H9 (cell line): ENCODE measurements at regions not wholly inside any gene's neighbourhood (a gene's known extent, or its start where the extent isn't known, plus 50 kb on each side); places are given as distances from the start of the nearest gene placed in this dataset.

Experiments used
- DNase-seq: peaks from one replicate; pipeline ENCODE4 v3.0.0-alpha.2; 2017
- H2AFZ ChIP-seq: one replicate; pipeline ENCODE4 v1.6.1; 2013; ENCODE audit warnings: mild to moderate bottlenecking, low read length, control low read depth, moderate library complexity
- H2AK5ac ChIP-seq: 2 replicates; pipeline ENCODE4 v1.6.1; 2013; ENCODE audit warnings: low read length, control low read depth, mixed read lengths; ENCODE audit not compliant: insufficient read length
- H2BK120ac ChIP-seq: one replicate; pipeline ENCODE4 v1.6.1; 2013; ENCODE audit warnings: low read depth, mild to moderate bottlenecking, low read length, control low read depth, inconsistent platforms; ENCODE audit not compliant: poor library complexity, severe bottlenecking
- H2BK12ac ChIP-seq: 2 replicates; pipeline ENCODE4 v1.6.1; 2013; ENCODE audit warnings: low read length, control low read depth, mixed read lengths, low read depth; ENCODE audit not compliant: insufficient read length
- H2BK15ac ChIP-seq: 2 replicates; pipeline ENCODE4 v1.6.1; 2013; ENCODE audit warnings: low read depth, low read length, control low read depth
- H2BK20ac ChIP-seq: one replicate; pipeline ENCODE4 v1.6.1; 2013; ENCODE audit warnings: low read depth, mild to moderate bottlenecking, low read length, control low read depth, inconsistent platforms; ENCODE audit not compliant: poor library complexity, severe bottlenecking
- H2BK5ac ChIP-seq: 2 replicates; pipeline ENCODE4 v1.6.1; 2013; ENCODE audit warnings: low read length, control low read depth, mixed read lengths; ENCODE audit not compliant: insufficient read length
- H3K14ac ChIP-seq: 2 replicates; pipeline ENCODE4 v1.6.1; 2013; ENCODE audit warnings: low read length, control low read depth; ENCODE audit not compliant: insufficient read depth
- H3K18ac ChIP-seq: 2 replicates; pipeline ENCODE4 v1.6.1; 2013; ENCODE audit warnings: low read depth, mild to moderate bottlenecking, mixed read lengths, low read length, control low read depth; ENCODE audit not compliant: insufficient read length
- H3K23ac ChIP-seq: 2 replicates; pipeline ENCODE4 v1.6.1; 2013; ENCODE audit warnings: low read length, control low read depth, mixed read lengths, low read depth; ENCODE audit not compliant: insufficient read length
- H3K23me2 ChIP-seq: 2 replicates; pipeline ENCODE4 v1.6.1; 2013; ENCODE audit warnings: low read depth, mild to moderate bottlenecking, mixed read lengths, low read length, control low read depth; ENCODE audit not compliant: insufficient read length, poor library complexity, severe bottlenecking
- H3K27ac ChIP-seq: 2 replicates; pipeline ENCODE4 v1.5.1; 2013; ENCODE audit warnings: low read length, control low read depth, mixed read lengths, low read depth; ENCODE audit not compliant: insufficient read length
- H3K27me3 ChIP-seq: 2 replicates; pipeline ENCODE4 v1.6.1; 2013; ENCODE audit warnings: low read length, control low read depth, inconsistent platforms; ENCODE audit not compliant: insufficient read depth
- H3K4ac ChIP-seq: 2 replicates; pipeline ENCODE4 v1.6.1; 2013; ENCODE audit warnings: low read depth, mild to moderate bottlenecking, control low read depth, inconsistent platforms, low read length, moderate library complexity
- H3K4me1 ChIP-seq: 2 replicates; pipeline ENCODE4 v1.6.1; 2013; ENCODE audit warnings: low read length, control low read depth, inconsistent platforms; ENCODE audit not compliant: insufficient read depth
- H3K4me2 ChIP-seq: 2 replicates; pipeline ENCODE4 v1.6.1; 2013; ENCODE audit warnings: low read length, control low read depth, mixed read lengths; ENCODE audit not compliant: insufficient read length, insufficient read depth
- H3K56ac ChIP-seq: 2 replicates; pipeline ENCODE4 v1.6.1; 2013; ENCODE audit warnings: low read depth, mild to moderate bottlenecking, mixed read lengths, low read length, control low read depth; ENCODE audit not compliant: insufficient read length
- H3K79me1 ChIP-seq: 2 replicates; pipeline ENCODE4 v1.6.1; 2013; ENCODE audit warnings: low read depth, mild to moderate bottlenecking, moderate library complexity, low read length, control low read depth, inconsistent platforms; ENCODE audit not compliant: insufficient read depth, poor library complexity, severe bottlenecking
- H3K79me2 ChIP-seq: 2 replicates; pipeline ENCODE4 v1.6.1; 2013; ENCODE audit warnings: low read length, control low read depth, inconsistent platforms; ENCODE audit not compliant: insufficient read depth
- H3K9ac ChIP-seq: 2 replicates; pipeline ENCODE4 v1.6.1; 2013; ENCODE audit warnings: low read length, control low read depth, mixed read lengths; ENCODE audit not compliant: insufficient read length; ENCODE audit errors: extremely low read depth
- H3K9me3 ChIP-seq: one replicate; pipeline ENCODE4 v1.6.1; 2013; ENCODE audit warnings: low read depth, low read length, inconsistent platforms; ENCODE audit not compliant: control insufficient read depth
- H3T11ph ChIP-seq: one replicate; pipeline ENCODE4 v1.6.1; 2013; ENCODE audit warnings: mild to moderate bottlenecking, low read length, control low read depth, inconsistent platforms
- H4K20me1 ChIP-seq: one replicate; pipeline ENCODE4 v1.6.1; 2013; ENCODE audit not compliant: control insufficient read depth, insufficient read length, insufficient read depth
- H4K5ac ChIP-seq: 2 replicates; pipeline ENCODE4 v1.6.1; 2013; ENCODE audit warnings: low read depth, mild to moderate bottlenecking, mixed read lengths, low read length, control low read depth; ENCODE audit not compliant: insufficient read length
- H4K8ac ChIP-seq: replicated peaks from 2 replicates; pipeline ENCODE4 v1.6.1; 2013; ENCODE audit warnings: low read length, control low read depth, mixed read lengths, low read depth; ENCODE audit not compliant: insufficient read length
- H4K91ac ChIP-seq: 2 replicates; pipeline ENCODE4 v1.6.1; 2013; ENCODE audit warnings: low read depth, mild to moderate bottlenecking, moderate library complexity, mixed read lengths, low read length, control low read depth; ENCODE audit not compliant: insufficient read length
- H3K27ac Mint-ChIP-seq, 3 experiments: 2 replicates in 2 of 3; 3 replicates in 1 of 3; pipeline ENCODE4 v1.8.0; 2020 to 2021; ENCODE audit warnings: mixed read lengths in 3 of 3, mild to moderate bottlenecking in 1 of 3, moderate library complexity in 1 of 3
- H3K27me3 Mint-ChIP-seq: 2 replicates; pipeline ENCODE4 v1.8.0; 2021; ENCODE audit warnings: low read depth, mild to moderate bottlenecking, moderate library complexity, mixed read lengths
- H3K36me3 Mint-ChIP-seq, 3 experiments: 2 replicates in 2 of 3; 3 replicates in 1 of 3; pipeline ENCODE4 v1.8.0; 2020 to 2021; ENCODE audit warnings: low read depth in 3 of 3, mixed read lengths in 3 of 3; ENCODE audit not compliant: insufficient read depth in 1 of 3
- H3K4me1 Mint-ChIP-seq, 2 experiments: 2 replicates each; pipeline ENCODE4 v1.8.0; 2020; ENCODE audit warnings: mixed read lengths in 2 of 2
- H3K4me3 Mint-ChIP-seq, 2 experiments: 2 replicates in 1 of 2; 3 replicates in 1 of 2; pipeline ENCODE4 v1.8.0; 2020 to 2021; ENCODE audit warnings: mild to moderate bottlenecking in 2 of 2, mixed read lengths in 2 of 2, moderate library complexity in 1 of 2
- H3K9me3 Mint-ChIP-seq, 2 experiments: 2 replicates in 1 of 2; 3 replicates in 1 of 2; pipeline ENCODE4 v1.8.0; 2020; ENCODE audit warnings: mild to moderate bottlenecking in 2 of 2, mixed read lengths in 2 of 2, moderate library complexity in 1 of 2
- WGBS: extraction: QIAGEN DNeasy Blood & Tissue Kit; methylation state at CpG from one replicate; pipeline ENCODE4 v1.1.7; 2013; ENCODE audit warnings: missing lambda C conversion rate, low lambda C conversion rate, mixed read lengths; ENCODE audit not compliant: insufficient read length; ENCODE audit errors: extremely low coverage; 5-methylcytosine and 5-hydroxymethylcytosine counted together
- TF ChIP-seq, protein P1 (sequence below): fragments of 200-600 bp; sonication (generic); conservative IDR thresholded peaks from 3 replicates; pipeline ENCODE4 v1.8.0; 2021; ENCODE audit warnings: antibody characterized with exemption, mild to moderate bottlenecking

DNA sequence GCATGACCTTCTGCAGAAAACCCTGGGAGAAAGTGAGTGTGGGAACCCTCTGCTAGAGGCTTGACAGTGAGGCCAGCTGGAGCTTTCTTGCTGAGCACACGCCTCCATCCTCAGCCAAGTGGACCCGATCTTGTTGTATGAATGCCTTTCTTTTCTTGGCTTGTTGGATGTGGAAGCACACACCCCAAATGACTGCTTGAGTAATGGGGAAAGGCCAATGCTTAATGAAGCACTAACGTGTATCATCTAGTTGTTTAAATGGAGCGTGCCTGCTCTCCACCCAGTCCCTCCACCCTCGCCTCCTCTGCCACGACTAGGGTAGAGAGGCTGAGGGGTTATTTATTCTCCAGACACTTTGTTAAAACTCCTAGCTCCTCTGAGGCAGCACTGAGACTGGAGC, 54.3 kb upstream of the IKBKE start:
- no peaks in the 10 kb centered on the region for H3K79me1 ChIP-seq
- DNase-seq = no peak
- Mint-ChIP-seq H3K27me3 (no peaks in the 10 kb centered on the region), H3K4me3 (no peak overlapping the region), H3K4me1 (peaks cover 0 to 3% of the 10 kb centered on the region in 2 experiments; a peak in 3 of 4 replicates), H3K36me3 (peaks cover 5 to 16% (median 16%) of the 10 kb centered on the region in 3 experiments), H3K9me3 (no peaks in the 10 kb centered on the region), H3K27ac (no peak overlapping the region)
- H3K4me2 ChIP-seq = no peak overlapping the region
- no peak overlapping the region for H3K56ac ChIP-seq
- no peak overlapping the region for H2BK5ac ChIP-seq
- H3K9ac ChIP-seq = no peak overlapping the region
- H2AK5ac ChIP-seq = no peak overlapping the region
- no peak overlapping the region for H3K18ac ChIP-seq
- H2AFZ ChIP-seq = no peak overlapping the region
- H2BK15ac ChIP-seq = no peak overlapping the region
- TF ChIP-seq, protein P1, sequence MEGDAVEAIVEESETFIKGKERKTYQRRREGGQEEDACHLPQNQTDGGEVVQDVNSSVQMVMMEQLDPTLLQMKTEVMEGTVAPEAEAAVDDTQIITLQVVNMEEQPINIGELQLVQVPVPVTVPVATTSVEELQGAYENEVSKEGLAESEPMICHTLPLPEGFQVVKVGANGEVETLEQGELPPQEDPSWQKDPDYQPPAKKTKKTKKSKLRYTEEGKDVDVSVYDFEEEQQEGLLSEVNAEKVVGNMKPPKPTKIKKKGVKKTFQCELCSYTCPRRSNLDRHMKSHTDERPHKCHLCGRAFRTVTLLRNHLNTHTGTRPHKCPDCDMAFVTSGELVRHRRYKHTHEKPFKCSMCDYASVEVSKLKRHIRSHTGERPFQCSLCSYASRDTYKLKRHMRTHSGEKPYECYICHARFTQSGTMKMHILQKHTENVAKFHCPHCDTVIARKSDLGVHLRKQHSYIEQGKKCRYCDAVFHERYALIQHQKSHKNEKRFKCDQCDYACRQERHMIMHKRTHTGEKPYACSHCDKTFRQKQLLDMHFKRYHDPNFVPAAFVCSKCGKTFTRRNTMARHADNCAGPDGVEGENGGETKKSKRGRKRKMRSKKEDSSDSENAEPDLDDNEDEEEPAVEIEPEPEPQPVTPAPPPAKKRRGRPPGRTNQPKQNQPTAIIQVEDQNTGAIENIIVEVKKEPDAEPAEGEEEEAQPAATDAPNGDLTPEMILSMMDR = no peak
- H3K27me3 ChIP-seq = no peaks in the 10 kb centered on the region
- H3K14ac ChIP-seq = no peak overlapping the region
- no peak overlapping the region for H3K23ac ChIP-seq
- H4K5ac ChIP-seq = no peak overlapping the region
- no peak overlapping the region for H3K27ac ChIP-seq
- no peak overlapping the region for H4K91ac ChIP-seq
- no peak overlapping the region for H3T11ph ChIP-seq
- no CpG with 5 or more reads among the region's 6 CpGs for WGBS
- H4K8ac ChIP-seq = no peak overlapping the region
- no peaks in the 10 kb centered on the region for H4K20me1 ChIP-seq
- no peak overlapping the region for H2BK20ac ChIP-seq
- H3K23me2 ChIP-seq = no peaks in the 10 kb centered on the region
- no peak overlapping the region for H2BK120ac ChIP-seq
- no peaks in the 10 kb centered on the region for H3K79me2 ChIP-seq
- H3K4me1 ChIP-seq = no peaks in the 10 kb centered on the region
- H3K9me3 ChIP-seq = no peaks in the 10 kb centered on the region
- H2BK12ac ChIP-seq = no peak overlapping the region
- H3K4ac ChIP-seq = no peak overlapping the region
